ENCODE measurements at regions not wholly inside any gene's neighbourhood (a gene's known extent, or its start where the extent isn't known, plus 50 kb on each side); places are given as distances from the start of the nearest gene placed in this dataset.

DNA sequence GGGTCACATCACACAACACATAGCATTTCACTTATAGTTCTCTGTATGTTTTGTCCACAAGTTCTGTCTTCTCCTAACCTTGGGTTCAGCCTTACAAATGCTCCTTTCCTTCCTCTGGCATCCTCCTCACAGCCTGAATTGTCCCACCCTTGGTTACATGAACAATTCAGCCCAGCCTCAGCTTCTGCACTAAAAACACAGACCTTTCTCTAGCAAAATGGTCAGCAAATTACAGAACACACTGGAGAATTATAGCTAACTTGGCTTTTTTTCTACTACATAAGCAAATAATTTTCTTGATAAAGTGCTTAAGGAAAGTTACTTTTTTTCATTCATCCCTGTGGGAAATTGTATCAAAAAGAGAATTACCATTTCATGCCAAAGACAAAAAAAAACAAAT is 94.8 kb upstream of the COL5A2 start:
- TF ChIP-seq, protein P1, sequence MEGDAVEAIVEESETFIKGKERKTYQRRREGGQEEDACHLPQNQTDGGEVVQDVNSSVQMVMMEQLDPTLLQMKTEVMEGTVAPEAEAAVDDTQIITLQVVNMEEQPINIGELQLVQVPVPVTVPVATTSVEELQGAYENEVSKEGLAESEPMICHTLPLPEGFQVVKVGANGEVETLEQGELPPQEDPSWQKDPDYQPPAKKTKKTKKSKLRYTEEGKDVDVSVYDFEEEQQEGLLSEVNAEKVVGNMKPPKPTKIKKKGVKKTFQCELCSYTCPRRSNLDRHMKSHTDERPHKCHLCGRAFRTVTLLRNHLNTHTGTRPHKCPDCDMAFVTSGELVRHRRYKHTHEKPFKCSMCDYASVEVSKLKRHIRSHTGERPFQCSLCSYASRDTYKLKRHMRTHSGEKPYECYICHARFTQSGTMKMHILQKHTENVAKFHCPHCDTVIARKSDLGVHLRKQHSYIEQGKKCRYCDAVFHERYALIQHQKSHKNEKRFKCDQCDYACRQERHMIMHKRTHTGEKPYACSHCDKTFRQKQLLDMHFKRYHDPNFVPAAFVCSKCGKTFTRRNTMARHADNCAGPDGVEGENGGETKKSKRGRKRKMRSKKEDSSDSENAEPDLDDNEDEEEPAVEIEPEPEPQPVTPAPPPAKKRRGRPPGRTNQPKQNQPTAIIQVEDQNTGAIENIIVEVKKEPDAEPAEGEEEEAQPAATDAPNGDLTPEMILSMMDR (IDR thresholded peaks at IDR 0.05): no peak
- TF ChIP-seq POLR2A (IDR thresholded peaks at IDR 0.05) (no peak), POLR2AphosphoS5 (IDR thresholded peaks at IDR 0.05; ENCODE audit: insufficient read depth in 1 of 2, low read depth in 1 of 2) (no peak)
